GM12878 (cell line): ENCODE measurements at regions not wholly inside any gene's neighbourhood (a gene's known extent, or its start where the extent isn't known, plus 50 kb on each side); places are given as distances from the start of the nearest gene placed in this dataset.

ENCODE experiments used
- BRCA1 ChIP-seq: IDR thresholded peaks from 2 replicates; pipeline ENCODE4 v1.6.1; 2011; ENCODE audit warnings: low read depth, low read length, improper control_type of control experiment
- CBX3 ChIP-seq: fragments of 200-600 bp; sonication (generic); IDR thresholded peaks from 2 replicates; pipeline ENCODE4 v1.6.1; 2016; ENCODE audit warnings: low read depth, borderline replicate concordance
- CHD1 ChIP-seq: IDR thresholded peaks from 2 replicates; pipeline ENCODE4 v1.6.1; 2012; ENCODE audit warnings: low read depth, low read length, improper control_type of control experiment
- CREB1 ChIP-seq: IDR thresholded peaks from 2 replicates; pipeline ENCODE4 v1.6.1; 2012; ENCODE audit warnings: low read depth, mild to moderate bottlenecking, inconsistent platforms
- JUNB ChIP-seq: IDR thresholded peaks from 2 replicates; pipeline ENCODE4 v1.6.1; 2016; ENCODE audit warnings: antibody characterized with exemption, mild to moderate bottlenecking
- NR2C1 ChIP-seq: fragments of 450-650 bp; IDR thresholded peaks from 2 replicates; pipeline ENCODE4 v1.6.1; 2017; ENCODE audit warnings: antibody characterized with exemption, mild to moderate bottlenecking, moderate library complexity
- POLR2A ChIP-seq: IDR thresholded peaks from 2 replicates; pipeline ENCODE4 v1.6.1; 2011; ENCODE audit warnings: low read depth, mild to moderate bottlenecking, low read length
- SMC3 ChIP-seq: IDR thresholded peaks from 2 replicates; pipeline ENCODE4 v1.6.1; 2011; ENCODE audit warnings: low read length, improper control_type of control experiment, borderline replicate concordance
- TF ChIP-seq, protein P1 (sequence below): IDR thresholded peaks from 2 replicates; pipeline ENCODE4 v1.6.1; 2012; ENCODE audit warnings: mild to moderate bottlenecking, low read depth, low read length
- TF ChIP-seq, protein P2 (sequence below): IDR thresholded peaks from 2 replicates; pipeline ENCODE4 v1.6.1; 2012; ENCODE audit warnings: low read depth, low read length, improper control_type of control experiment

GRCh38 chr6:9896806-9897205, 518.1 kb downstream of the TFAP2A start:
- TF ChIP-seq NR2C1: no peak
- TF ChIP-seq CHD1: no peak
- TF ChIP-seq BRCA1: no peak
- no peak for TF ChIP-seq SMC3
- no peak for TF ChIP-seq CREB1
- no peak for TF ChIP-seq POLR2A
- TF ChIP-seq, protein P1, sequence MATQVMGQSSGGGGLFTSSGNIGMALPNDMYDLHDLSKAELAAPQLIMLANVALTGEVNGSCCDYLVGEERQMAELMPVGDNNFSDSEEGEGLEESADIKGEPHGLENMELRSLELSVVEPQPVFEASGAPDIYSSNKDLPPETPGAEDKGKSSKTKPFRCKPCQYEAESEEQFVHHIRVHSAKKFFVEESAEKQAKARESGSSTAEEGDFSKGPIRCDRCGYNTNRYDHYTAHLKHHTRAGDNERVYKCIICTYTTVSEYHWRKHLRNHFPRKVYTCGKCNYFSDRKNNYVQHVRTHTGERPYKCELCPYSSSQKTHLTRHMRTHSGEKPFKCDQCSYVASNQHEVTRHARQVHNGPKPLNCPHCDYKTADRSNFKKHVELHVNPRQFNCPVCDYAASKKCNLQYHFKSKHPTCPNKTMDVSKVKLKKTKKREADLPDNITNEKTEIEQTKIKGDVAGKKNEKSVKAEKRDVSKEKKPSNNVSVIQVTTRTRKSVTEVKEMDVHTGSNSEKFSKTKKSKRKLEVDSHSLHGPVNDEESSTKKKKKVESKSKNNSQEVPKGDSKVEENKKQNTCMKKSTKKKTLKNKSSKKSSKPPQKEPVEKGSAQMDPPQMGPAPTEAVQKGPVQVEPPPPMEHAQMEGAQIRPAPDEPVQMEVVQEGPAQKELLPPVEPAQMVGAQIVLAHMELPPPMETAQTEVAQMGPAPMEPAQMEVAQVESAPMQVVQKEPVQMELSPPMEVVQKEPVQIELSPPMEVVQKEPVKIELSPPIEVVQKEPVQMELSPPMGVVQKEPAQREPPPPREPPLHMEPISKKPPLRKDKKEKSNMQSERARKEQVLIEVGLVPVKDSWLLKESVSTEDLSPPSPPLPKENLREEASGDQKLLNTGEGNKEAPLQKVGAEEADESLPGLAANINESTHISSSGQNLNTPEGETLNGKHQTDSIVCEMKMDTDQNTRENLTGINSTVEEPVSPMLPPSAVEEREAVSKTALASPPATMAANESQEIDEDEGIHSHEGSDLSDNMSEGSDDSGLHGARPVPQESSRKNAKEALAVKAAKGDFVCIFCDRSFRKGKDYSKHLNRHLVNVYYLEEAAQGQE: no peak
- TF ChIP-seq JUNB: no peak
- TF ChIP-seq CBX3: no peak
- TF ChIP-seq, protein P2, sequence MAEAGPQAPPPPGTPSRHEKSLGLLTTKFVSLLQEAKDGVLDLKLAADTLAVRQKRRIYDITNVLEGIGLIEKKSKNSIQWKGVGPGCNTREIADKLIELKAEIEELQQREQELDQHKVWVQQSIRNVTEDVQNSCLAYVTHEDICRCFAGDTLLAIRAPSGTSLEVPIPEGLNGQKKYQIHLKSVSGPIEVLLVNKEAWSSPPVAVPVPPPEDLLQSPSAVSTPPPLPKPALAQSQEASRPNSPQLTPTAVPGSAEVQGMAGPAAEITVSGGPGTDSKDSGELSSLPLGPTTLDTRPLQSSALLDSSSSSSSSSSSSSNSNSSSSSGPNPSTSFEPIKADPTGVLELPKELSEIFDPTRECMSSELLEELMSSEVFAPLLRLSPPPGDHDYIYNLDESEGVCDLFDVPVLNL: no peak
